Activated T-cell treated with anti-CD3 and anti-CD28 coated beads for 48 hours (primary cell): ENCODE measurements at regions not wholly inside any gene's neighbourhood (a gene's known extent, or its start where the extent isn't known, plus 50 kb on each side); places are given as distances from the start of the nearest gene placed in this dataset.

Source experiments
- DNase-seq: peaks from one replicate; pipeline ENCODE4 v3.0.0-alpha.2; 2020; ENCODE audit warnings: low read depth

GRCh38 chr11:41866525-41866924 is 407.1 kb upstream of the LRRC4C start:
- no peak for DNase-seq

GRCh38 chr11:41868606-41869005 is 409.2 kb upstream of the LRRC4C start:
- no peak for DNase-seq

- no peak for DNase-seq
Measured at GRCh38 chr11:41872426-41872825, 413.0 kb upstream of the LRRC4C start.

GRCh38 chr11:41872870-41873269 is 413.4 kb upstream of the LRRC4C start:
- no peak for DNase-seq

- DNase-seq = no peak
Measured at GRCh38 chr11:41878095-41878494, 418.6 kb upstream of the LRRC4C start.

- no peak for DNase-seq
Measured at GRCh38 chr11:41879214-41879613, 419.8 kb upstream of the LRRC4C start.

- DNase-seq = no peak
Measured at GRCh38 chr11:41895081-41895480, 435.6 kb upstream of the LRRC4C start.

- DNase-seq = no peak
Measured at GRCh38 chr11:41897991-41898390, 438.5 kb upstream of the LRRC4C start.

- no peak for DNase-seq
Measured at GRCh38 chr11:41917900-41918299, 458.4 kb upstream of the LRRC4C start.

GRCh38 chr11:41920374-41920773 is 460.9 kb upstream of the LRRC4C start:
- no peak for DNase-seq

- no peak for DNase-seq
Measured at GRCh38 chr11:41921746-41922390, 462.4 kb upstream of the LRRC4C start.

GRCh38 chr11:41926339-41926738 is 466.9 kb upstream of the LRRC4C start:
- no peak for DNase-seq

- no peak for DNase-seq
Measured at GRCh38 chr11:41935241-41935640, 475.8 kb upstream of the LRRC4C start.

GRCh38 chr11:41935795-41936194 is 476.3 kb upstream of the LRRC4C start:
- no peak for DNase-seq

- no peak for DNase-seq
Measured at GRCh38 chr11:41943656-41944055, 484.2 kb upstream of the LRRC4C start.

- DNase-seq = no peak
Measured at GRCh38 chr11:41947392-41947791, 487.9 kb upstream of the LRRC4C start.

GRCh38 chr11:41950470-41951143 is 491.2 kb upstream of the LRRC4C start:
- DNase-seq = no peak

GRCh38 chr11:41954034-41954433 is 494.6 kb upstream of the LRRC4C start:
- DNase-seq = no peak

- no peak for DNase-seq
Measured at GRCh38 chr11:41955066-41955465, 495.6 kb upstream of the LRRC4C start.

- DNase-seq = no peak
Measured at GRCh38 chr11:41955635-41956400, 496.4 kb upstream of the LRRC4C start.

GRCh38 chr11:41963406-41963805 is 504.0 kb upstream of the LRRC4C start:
- no peak for DNase-seq

GRCh38 chr11:41970681-41971080 is 511.2 kb upstream of the LRRC4C start:
- DNase-seq = no peak

- no peak for DNase-seq
Measured at GRCh38 chr11:41971592-41971991, 512.1 kb upstream of the LRRC4C start.
